OCI-M1 (cell line): ENCODE measurements at regions not wholly inside any gene's neighbourhood (a gene's known extent, or its start where the extent isn't known, plus 50 kb on each side); places are given as distances from the start of the nearest gene placed in this dataset.
"Not testable (repeated sequence)": the region's sequence is repeated elsewhere in the genome, so short reads cannot be mapped to it uniquely, and the experiment has no call there.

ENCODE experiments used
- DNase-seq: peaks from one replicate; lab custom pipeline; 2025; lab: John Stamatoyannopoulos, UW

DNA sequence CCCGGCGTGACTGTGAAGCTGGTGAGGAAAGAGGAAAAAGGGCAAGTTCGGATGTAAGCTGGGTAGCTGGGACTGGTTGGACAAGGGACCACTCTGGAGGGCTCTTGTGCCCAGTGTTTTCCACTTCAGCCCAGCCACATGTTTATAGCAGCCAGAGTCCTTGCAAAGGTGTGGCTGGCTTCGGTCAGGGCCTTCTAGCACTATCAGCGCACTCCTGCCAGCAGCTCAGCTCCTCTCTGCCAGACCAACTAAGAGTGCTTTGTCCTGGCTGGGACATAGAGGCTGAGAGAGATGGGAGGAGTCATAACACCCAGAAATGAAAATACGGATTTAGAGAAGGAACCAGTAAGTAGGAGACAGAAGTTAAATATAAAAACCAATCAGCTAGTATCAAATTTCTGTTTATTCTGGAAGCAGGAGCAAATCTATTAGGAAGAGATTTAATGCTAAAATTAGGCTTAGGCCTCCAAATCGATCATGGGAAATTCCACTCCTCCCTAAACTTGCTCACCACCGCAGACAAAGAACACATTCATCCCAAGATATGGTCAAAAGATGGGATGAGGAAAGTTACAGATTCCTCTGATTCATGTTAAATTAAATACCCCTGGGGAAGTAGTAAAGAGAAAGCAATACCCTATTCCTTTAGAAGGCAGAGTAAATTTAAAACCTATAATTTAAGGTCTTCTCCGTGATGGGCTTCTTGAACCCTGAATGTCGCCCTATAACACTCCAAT is 135.0 kb downstream of the RALA start:
- DNase-seq = no peak

DNA sequence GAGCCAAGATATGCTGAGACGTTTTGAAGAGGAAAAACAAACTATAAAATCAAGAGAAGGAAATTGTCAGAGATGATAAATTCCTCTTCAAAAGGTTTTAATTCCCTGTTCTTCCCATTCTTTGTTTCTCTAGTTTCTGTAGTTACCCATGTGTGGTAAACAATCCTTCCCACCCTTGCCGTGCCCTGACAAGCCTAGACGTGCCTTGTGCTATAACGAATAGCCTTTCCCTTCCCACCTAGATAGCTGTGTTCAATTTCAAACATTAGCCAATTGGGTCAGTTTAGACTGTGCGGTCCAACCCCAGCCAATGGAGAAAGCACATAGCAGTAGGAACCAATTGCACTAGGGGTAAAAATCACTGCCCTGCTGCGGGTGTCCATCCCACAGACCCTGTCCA is 138.1 kb downstream of the RALA start:
- no peak for DNase-seq

DNA sequence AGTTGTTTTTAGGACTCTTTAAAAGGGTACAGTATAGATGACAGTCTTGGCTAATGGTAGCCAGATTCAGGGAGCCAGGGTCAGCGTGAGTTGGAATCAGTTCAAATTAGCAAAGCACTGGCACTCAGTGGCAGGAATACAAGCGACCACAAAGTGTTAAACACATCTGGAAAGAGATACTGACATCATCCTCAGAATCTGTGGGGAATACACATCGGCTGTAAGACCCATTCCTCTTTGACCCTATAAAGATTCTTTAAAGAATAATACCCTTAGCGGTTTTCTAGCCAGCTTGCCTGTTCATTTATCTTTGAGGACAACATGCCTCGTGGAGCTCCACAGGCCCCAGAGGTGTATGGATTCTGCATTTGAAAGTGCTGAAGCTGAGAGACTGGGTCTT is 139.1 kb downstream of the RALA start:
- DNase-seq = not testable (repeated sequence)

GRCh38 chr7:39762881-39763280 is 139.5 kb downstream of the RALA start:
- DNase-seq = not testable (repeated sequence)

- not testable (repeated sequence) for DNase-seq
Measured at GRCh38 chr7:39765833-39766232, 142.5 kb downstream of the RALA start.

- DNase-seq = not testable (repeated sequence)
Measured at GRCh38 chr7:39768439-39768838, 145.1 kb downstream of the RALA start.

- DNase-seq = not testable (repeated sequence)
Measured at GRCh38 chr7:39774341-39774851, 151.0 kb downstream of the RALA start.

DNA sequence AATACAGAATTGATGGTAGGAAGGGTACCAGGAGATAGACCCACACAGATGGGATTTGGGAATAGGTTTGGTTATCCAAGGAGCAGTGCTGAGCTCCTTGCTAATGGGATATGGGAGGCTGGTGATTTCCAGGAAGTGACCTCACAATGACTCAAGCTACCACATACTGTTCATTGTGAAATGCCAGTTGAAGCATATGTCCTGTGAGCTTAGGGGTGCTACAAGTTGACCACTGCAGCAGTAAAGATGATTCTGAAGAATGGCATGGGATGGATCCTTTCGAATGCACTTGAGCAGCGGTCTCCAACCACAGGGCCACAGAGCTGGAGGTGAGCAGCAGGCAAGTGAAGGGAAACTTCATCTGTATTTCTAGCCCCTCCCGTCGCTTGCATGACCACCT is 158.2 kb downstream of the RALA start:
- DNase-seq = not testable (repeated sequence)

DNA sequence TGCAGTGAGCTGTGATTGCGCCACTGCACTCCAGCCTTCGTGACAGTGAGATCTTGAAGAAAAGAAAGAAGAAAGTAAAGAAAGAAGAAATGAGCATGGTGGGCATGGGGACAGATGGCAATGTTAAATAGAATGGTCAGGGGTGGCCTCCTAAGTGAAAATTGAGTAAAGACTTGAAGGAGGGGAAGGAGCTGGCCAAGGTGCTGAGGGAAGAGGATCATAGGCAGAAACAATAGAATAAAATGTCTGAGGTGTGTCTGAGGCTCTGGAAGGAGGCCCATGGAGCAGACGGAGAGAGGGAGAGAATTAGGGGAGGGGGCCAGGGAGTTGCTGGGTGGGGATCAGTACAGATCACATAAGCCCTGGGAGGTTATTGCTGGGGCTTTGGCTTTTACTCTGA is 163.1 kb downstream of the RALA start:
- not testable (repeated sequence) for DNase-seq

GRCh38 chr7:39791035-39791434 is 159.0 kb upstream of the CDK13 start:
- DNase-seq = not testable (repeated sequence)

GRCh38 chr7:39791911-39792310 is 158.1 kb upstream of the CDK13 start:
- not testable (repeated sequence) for DNase-seq

- not testable (repeated sequence) for DNase-seq
Measured at GRCh38 chr7:39793026-39793425, 157.0 kb upstream of the CDK13 start.

GRCh38 chr7:39793851-39794250 is 156.2 kb upstream of the CDK13 start:
- DNase-seq = not testable (repeated sequence)

GRCh38 chr7:39796947-39797346 is 153.1 kb upstream of the CDK13 start:
- DNase-seq = not testable (repeated sequence)

- DNase-seq = not testable (repeated sequence)
Measured at GRCh38 chr7:39798077-39798476, 152.0 kb upstream of the CDK13 start.

GRCh38 chr7:39808796-39809481 is 141.1 kb upstream of the CDK13 start:
- no peak for DNase-seq

- peak; percentile 90 for DNase-seq
Measured at GRCh38 chr7:39810204-39810642, 139.8 kb upstream of the CDK13 start.

- DNase-seq = no peak
Measured at GRCh38 chr7:39810710-39811109, 139.3 kb upstream of the CDK13 start.

DNA sequence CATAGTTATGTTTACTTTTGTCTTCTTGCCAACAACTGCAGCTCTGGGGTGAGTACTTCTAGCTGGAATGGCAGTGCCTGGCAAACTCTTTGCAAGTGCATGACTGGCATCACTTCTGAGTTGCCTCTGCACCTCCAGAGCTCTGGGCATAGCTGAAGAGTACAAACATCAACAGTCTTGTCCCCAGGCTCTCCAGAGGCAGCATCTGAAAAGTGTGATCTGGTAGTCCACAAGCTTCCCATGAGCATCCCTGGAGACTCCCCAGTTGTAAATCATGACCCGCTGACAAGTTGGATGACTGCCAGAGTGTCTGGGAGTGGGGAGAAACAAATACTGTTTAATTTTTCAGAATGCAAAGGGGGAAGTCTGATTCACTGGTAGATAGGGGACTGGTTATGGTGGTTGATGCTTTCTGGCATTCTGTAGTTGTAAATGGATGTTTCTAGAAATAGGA is 138.9 kb upstream of the CDK13 start:
- peak; percentile 70 for DNase-seq

DNA sequence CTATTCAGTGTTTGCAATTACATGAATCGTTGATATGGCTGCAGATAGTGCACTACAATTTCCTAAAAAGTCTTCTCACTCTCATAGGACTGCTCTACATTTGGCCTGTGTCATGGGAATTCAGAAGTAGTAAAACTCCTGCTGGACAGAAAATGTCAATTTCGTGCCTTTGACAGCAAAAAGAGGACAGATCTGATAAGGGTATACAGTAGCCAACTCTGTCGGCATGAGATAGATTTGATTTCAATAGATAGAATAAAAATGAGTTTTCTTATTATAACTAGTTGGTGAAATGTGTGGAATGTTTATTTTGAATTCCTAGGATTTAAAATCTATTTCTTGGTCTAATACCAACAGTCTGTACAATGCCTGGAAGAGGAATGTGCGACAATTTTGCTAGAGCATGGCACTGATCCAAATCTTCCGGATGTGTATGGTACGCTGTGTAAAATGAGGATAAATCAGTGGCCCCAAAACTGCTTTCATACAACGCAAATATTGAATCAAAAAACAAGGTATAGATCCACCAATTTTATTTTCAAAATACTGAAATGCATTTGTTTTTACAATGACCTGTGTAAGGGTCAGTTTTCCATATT is 133.5 kb upstream of the CDK13 start:
- DNase-seq = no peak

DNA sequence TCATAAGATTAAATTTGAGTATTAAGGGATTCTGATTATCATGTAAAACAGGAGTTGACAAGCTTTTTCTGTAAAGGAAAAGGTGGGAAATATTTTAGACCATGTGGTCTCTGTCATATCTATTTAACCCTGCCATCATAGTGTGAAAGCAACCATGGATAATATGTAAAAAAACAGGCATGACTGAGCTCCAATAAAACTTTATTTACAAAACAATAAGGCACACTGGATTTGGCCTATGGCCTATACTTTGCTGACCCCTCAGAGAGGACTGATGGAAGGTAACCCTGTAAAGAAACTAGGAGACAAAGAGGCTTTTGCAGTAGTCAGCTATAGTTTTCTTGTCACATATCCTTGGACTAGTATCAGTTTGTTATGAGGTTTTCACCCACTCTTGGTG is 130.5 kb upstream of the CDK13 start:
- no peak for DNase-seq

GRCh38 chr7:39824456-39825200 is 125.4 kb upstream of the CDK13 start:
- peak; percentile 8 for DNase-seq
